B cell (primary cell): ENCODE measurements at regions not wholly inside any gene's neighbourhood (a gene's known extent, or its start where the extent isn't known, plus 50 kb on each side); places are given as distances from the start of the nearest gene placed in this dataset.

ENCODE experiments used
- ATAC-seq: fragments of 200-7000 bp; cut with Tn5 transposase; one replicate; pipeline ENCODE4 v1.10.0; 2021; ENCODE audit warnings: low read depth, mild to moderate bottlenecking, moderate number of reproducible peaks, moderate library complexity
- CTCF ChIA-PET: fragments of 350-600 bp; sonication (Branson Sonifier 250); formaldehyde crosslinking; loops from one replicate; lab custom pipeline; 2021; ENCODE audit warnings: antibody characterized with exemption, inconsistent platforms; lab: Charles Lee
- POLR2A ChIA-PET: fragments of 350-600 bp; sonication (Branson Sonifier 250); formaldehyde crosslinking; loops from one replicate; lab custom pipeline; 2021; ENCODE audit warnings: antibody characterized with exemption; lab: Charles Lee
- DNase-seq: peaks from one replicate; pipeline ENCODE4 v3.0.0; 2013
- H2AFZ ChIP-seq: 2 replicates; pipeline ENCODE4 v1.6.1; 2012; ENCODE audit warnings: mild to moderate bottlenecking, low read depth, low read length; ENCODE audit not compliant: insufficient read depth, poor library complexity, severe bottlenecking
- H3K27ac ChIP-seq, 2 donors: 1 replicate in 1 of 2; 2 replicates in 1 of 2; pipeline ENCODE4 v1.5.1; 2012 to 2013; ENCODE audit warnings: low read length in 2 of 2, mild to moderate bottlenecking in 2 of 2, moderate library complexity in 1 of 2
- H3K27me3 ChIP-seq, 4 experiments: fragments of 200-600 bp in 1 of 4; sonication (generic) in 1 of 4; replicated peaks in 1 of 4; 1 replicate in 2 of 4; 2 replicates in 2 of 4; pipeline versions ENCODE4 v1.6.1 to v1.7.0; 2013 to 2016; ENCODE audit warnings: low read length in 3 of 4, mild to moderate bottlenecking in 2 of 4, mixed read lengths in 1 of 4, moderate library complexity in 1 of 4; ENCODE audit not compliant: insufficient read depth in 4 of 4, control insufficient read depth in 3 of 4; ENCODE audit errors: control extremely low read depth in 1 of 4
- H3K36me3 ChIP-seq, 2 experiments: replicated peaks in 1 of 2; 1 replicate in 1 of 2; 2 replicates in 1 of 2; pipeline versions ENCODE4 v1.6.1 to v1.7.1; 2013; ENCODE audit warnings: low read length in 1 of 2; ENCODE audit not compliant: insufficient read depth in 2 of 2, control insufficient read depth in 1 of 2; ENCODE audit errors: control extremely low read depth in 1 of 2, extremely low read depth in 1 of 2
- H3K4me1 ChIP-seq, 2 donors: fragments of 200-600 bp in 1 of 2; sonication (generic) in 1 of 2; 1 replicate in 1 of 2; 2 replicates in 1 of 2; pipeline versions ENCODE4 v1.5.1 to v1.6.1; 2013 to 2017; ENCODE audit warnings: low read length in 2 of 2; ENCODE audit not compliant: control insufficient read depth in 2 of 2, insufficient read depth in 2 of 2
- H3K4me2 ChIP-seq: replicated peaks from 2 replicates; pipeline ENCODE3; 2012; ENCODE audit warnings: mild to moderate bottlenecking, low read depth, low read length; ENCODE audit not compliant: poor library complexity, severe bottlenecking
- H3K4me3 ChIP-seq, 5 experiments: fragments of 200-600 bp in 1 of 5; sonication (generic) in 1 of 5; 1 replicate in 3 of 5; 2 replicates in 2 of 5; pipeline versions ENCODE4 v1.5.1 to v1.7.0; 2011 to 2016; ENCODE audit warnings: low read length in 4 of 5, mild to moderate bottlenecking in 4 of 5, low read depth in 2 of 5, control low read depth in 1 of 5, moderate library complexity in 1 of 5; ENCODE audit not compliant: insufficient read depth in 1 of 5; ENCODE audit errors: control extremely low read depth in 1 of 5, extremely low read depth in 1 of 5
- H3K79me2 ChIP-seq: fragments of 200-600 bp; sonication (generic); one replicate; pipeline ENCODE4 v1.6.0; 2016; ENCODE audit warnings: low read length; ENCODE audit not compliant: control insufficient read depth, insufficient read depth
- H3K9ac ChIP-seq: fragments of 200-600 bp; sonication (generic); 2 replicates; pipeline ENCODE4 v1.6.1; 2017; ENCODE audit warnings: mild to moderate bottlenecking, low read length, moderate library complexity
- H3K9me3 ChIP-seq, 3 donors: one replicate each; pipeline versions ENCODE4 v1.6.1 to v1.7.1; 2013; ENCODE audit warnings: low read length in 2 of 3; ENCODE audit not compliant: control insufficient read depth in 2 of 3, insufficient read depth in 1 of 3; ENCODE audit errors: control extremely low read depth in 1 of 3
- H4K20me1 ChIP-seq: 2 replicates; pipeline ENCODE4 v1.6.0; 2012; ENCODE audit warnings: mild to moderate bottlenecking, low read length; ENCODE audit not compliant: insufficient read depth, control insufficient read depth, poor library complexity, severe bottlenecking
- H3K27ac Mint-ChIP-seq: one replicate; pipeline ENCODE4 v1.8.0; 2021; ENCODE audit warnings: mixed read lengths
- H3K27me3 Mint-ChIP-seq: one replicate; pipeline ENCODE4 v1.8.0; 2021; ENCODE audit warnings: mixed read lengths
- H3K4me1 Mint-ChIP-seq: one replicate; pipeline ENCODE4 v1.8.0; 2021; ENCODE audit warnings: mixed read lengths
- H3K4me3 Mint-ChIP-seq: one replicate; pipeline ENCODE4 v1.8.0; 2021; ENCODE audit warnings: mixed read lengths
- H3K9me3 Mint-ChIP-seq: one replicate; pipeline ENCODE4 v1.8.0; 2022; ENCODE audit warnings: mixed read lengths; ENCODE audit not compliant: insufficient read depth
- CTCF ChIP-seq: fragments of 200-600 bp; IDR thresholded peaks from one replicate; pipeline ENCODE4 v1.8.0; 2022; ENCODE audit warnings: antibody characterized with exemption, mild to moderate bottlenecking
- EZH2 ChIP-seq: IDR thresholded peaks from 2 replicates; pipeline ENCODE4 v1.6.1; 2012; ENCODE audit warnings: borderline replicate concordance, low read depth, mild to moderate bottlenecking, moderate library complexity, low read length; ENCODE audit not compliant: insufficient read depth, poor library complexity, severe bottlenecking
- WGBS: methylation state at CpG from one replicate; pipeline ENCODE4 v1.1.5; 2013; ENCODE audit warnings: missing lambda C conversion rate; ENCODE audit not compliant: insufficient coverage; 5-methylcytosine and 5-hydroxymethylcytosine counted together
- intact Hi-C: fragments of 100-400 bp; cut with micrococcal nuclease; formaldehyde crosslinking; loops from one replicate; pipeline ENCODE4 v1.10.0; 2022

GRCh38 chr2:61690078-61690596, 152.0 kb upstream of the XPO1 start:
- Histone ChIP-seq H3K4me2 (no peak overlapping the region), H3K9me3 (peaks cover 0 to 3% (median 0%) of the 10 kb centered on the region in 3 donors), H3K4me1 (peaks cover 7 to 12% of the 10 kb centered on the region in 2 donors), H4K20me1 (no peaks in the 10 kb centered on the region), H3K4me3 (no peak overlapping the region), H3K79me2 (no peaks in the 10 kb centered on the region), H3K36me3 (no peaks in the 10 kb centered on the region), H3K9ac (no peak overlapping the region), H3K27me3 (no peaks in the 10 kb centered on the region), H3K27ac (no peak overlapping the region), H2AFZ (no peak overlapping the region)
- TF ChIP-seq EZH2 = no peak
- TF ChIP-seq CTCF = no peak
- H3K27ac Mint-ChIP-seq = no peak overlapping the region
- no peak for DNase-seq
- no peak for ATAC-seq
- POLR2A ChIA-PET = no interaction called here
- no peaks in the 10 kb centered on the region for H3K27me3 Mint-ChIP-seq
- intact Hi-C loops = loop anchor here (5.0 to 10.0 kb wide), 4 partner anchors 87 to 1897 kb away; partner anchors contain the start of genes B3GNT2, EHBP1, MDH1 and WDPCP
- H3K4me1 Mint-ChIP-seq = peaks cover 13% of the 10 kb centered on the region
- H3K4me3 Mint-ChIP-seq = no peak overlapping the region
- CTCF ChIA-PET = no interaction called here
- H3K9me3 Mint-ChIP-seq = no peaks in the 10 kb centered on the region

GRCh38 chr2:61689568-61689967, 151.4 kb upstream of the XPO1 start:
- peaks cover 10% of the 10 kb centered on the region for H3K4me1 Mint-ChIP-seq
- H3K79me2 ChIP-seq = no peaks in the 10 kb centered on the region
- intact Hi-C loops = no loop called here
- H3K4me2 ChIP-seq = no peak overlapping the region
- no peak overlapping the region for H3K4me3 ChIP-seq
- no peak overlapping the region for H2AFZ ChIP-seq
- H3K9me3 Mint-ChIP-seq = no peaks in the 10 kb centered on the region
- DNase-seq (no peak), ATAC-seq (no peak)
- no peak overlapping the region for H3K27ac Mint-ChIP-seq
- H3K4me3 Mint-ChIP-seq = no peak overlapping the region
- no peak overlapping the region for H3K9ac ChIP-seq
- H3K9me3 ChIP-seq = peaks cover 0 to 3% (median 0%) of the 10 kb centered on the region in 3 donors
- TF ChIP-seq EZH2 = no peak
- no peak for TF ChIP-seq CTCF
- WGBS = 80% methylated on average over 4 of the region's 5 CpGs
- ChIA-PET CTCF (no interaction called here), POLR2A (no interaction called here)
- no peak overlapping the region for H3K27ac ChIP-seq
- no peaks in the 10 kb centered on the region for H4K20me1 ChIP-seq
- peaks cover 4 to 9% of the 10 kb centered on the region in 2 donors for H3K4me1 ChIP-seq
- H3K27me3 Mint-ChIP-seq = no peaks in the 10 kb centered on the region
- H3K27me3 ChIP-seq = no peaks in the 10 kb centered on the region
- H3K36me3 ChIP-seq = no peaks in the 10 kb centered on the region
